ENCODE measurements at regions not wholly inside any gene's neighbourhood (a gene's known extent, or its start where the extent isn't known, plus 50 kb on each side); places are given as distances from the start of the nearest gene placed in this dataset.

GRCh38 chr18:43883886-43884285 lies 606.6 kb upstream of the SYT4 start:
- TF ChIP-seq EZH2 (IDR thresholded peaks at IDR 0.05; ENCODE audit: low read length) (no peak), CTCF (optimal IDR thresholded peaks at IDR 0.05 in 1 of 3, IDR thresholded peaks at IDR 0.05 in 1 of 3, conservative IDR thresholded peaks at IDR 0.05 in 1 of 3; ENCODE audit: extremely low read depth in 1 of 3, insufficient read depth in 2 of 3, low read length in 3 of 3) (no peak)

Measured in keratinocyte (primary cell).